Breast epithelium (tissue), 4 donors: ENCODE measurements at regions not wholly inside any gene's neighbourhood (a gene's known extent, or its start where the extent isn't known, plus 50 kb on each side); places are given as distances from the start of the nearest gene placed in this dataset.

Experiments used
- DNase-seq, 2 donors: peaks; one replicate each; pipeline ENCODE4 v3.0.0-alpha.2; 2019; ENCODE audit warnings: low spot score in 2 of 2
- H3K27ac ChIP-seq, 2 donors: fragments of 200-600 bp; sonication (generic) in 1 of 2; one replicate each; pipeline ENCODE4 v1.5.1; 2016 to 2019; ENCODE audit warnings: mild to moderate bottlenecking in 1 of 2
- H3K27me3 ChIP-seq, 2 donors: fragments of 200-600 bp; sonication (generic) in 1 of 2; one replicate each; pipeline versions ENCODE4 v1.5.1 to v1.6.0; 2017 to 2019; ENCODE audit warnings: control low read depth in 1 of 2, mild to moderate bottlenecking in 1 of 2
- H3K36me3 ChIP-seq: fragments of 200-600 bp; one replicate; pipeline ENCODE4 v1.5.1; 2019
- H3K4me1 ChIP-seq, 2 donors: fragments of 200-600 bp; sonication (generic); one replicate each; pipeline ENCODE4 v1.5.1; 2016 to 2019; ENCODE audit warnings: control low read depth in 1 of 2
- H3K4me3 ChIP-seq, 3 donors: fragments of 200-600 bp; sonication (generic); 1 replicate in 2 of 3; 2 replicates in 1 of 3; pipeline ENCODE4 v1.5.1; 2016 to 2019; ENCODE audit warnings: mild to moderate bottlenecking in 3 of 3, moderate library complexity in 2 of 3
- H3K9me3 ChIP-seq, 2 donors: fragments of 200-600 bp; sonication (generic) in 1 of 2; one replicate each; pipeline ENCODE4 v1.5.1; 2016 to 2019; ENCODE audit warnings: control low read depth in 1 of 2
- CTCF ChIP-seq, 3 donors: fragments of 450-650 bp; IDR thresholded peaks; one replicate each; pipeline ENCODE4 v1.5.1; 2016 to 2017; ENCODE audit warnings: antibody characterized with exemption in 3 of 3, mild to moderate bottlenecking in 3 of 3, moderate library complexity in 3 of 3
- POLR2A ChIP-seq: fragments of 450-650 bp; IDR thresholded peaks from one replicate; pipeline ENCODE4 v1.6.1; 2016; ENCODE audit warnings: antibody characterized with exemption, mild to moderate bottlenecking, moderate library complexity
- POLR2AphosphoS5 ChIP-seq, 3 donors: sonication (generic); formaldehyde crosslinking; IDR thresholded peaks; one replicate each; pipeline ENCODE4 v1.6.1; 2017; ENCODE audit warnings: antibody characterized with exemption in 3 of 3
- intact Hi-C: fragments of 100-400 bp; cut with DNase I; formaldehyde crosslinking; loops from one replicate; pipeline ENCODE4 v1.15.1; 2023; ENCODE audit warnings: low total_unique reads

DNA sequence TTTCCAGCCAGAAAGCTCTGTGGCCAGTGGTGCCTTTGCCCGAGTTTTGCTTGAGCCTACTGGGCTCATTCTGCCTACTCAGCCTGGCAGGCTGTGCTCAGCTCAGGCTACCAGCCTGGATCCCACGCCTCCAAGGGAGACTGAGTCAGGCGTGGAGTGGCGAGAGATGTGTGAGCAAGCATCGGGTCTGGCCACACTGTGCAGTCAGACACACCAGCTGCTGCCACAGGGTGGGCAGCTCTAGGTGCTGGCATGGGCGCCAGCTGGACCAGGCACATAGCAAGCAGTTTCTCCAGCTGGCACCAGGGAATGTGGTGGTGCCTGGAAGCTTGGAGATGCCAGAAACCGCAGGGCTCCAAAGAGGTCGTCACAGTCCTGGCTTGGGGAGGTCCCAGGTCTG is 498.5 kb upstream of the CNTN4 start:
- TF ChIP-seq CTCF (IDR thresholded peaks at IDR 0.05) (no peak), POLR2A (no peak), POLR2AphosphoS5 (IDR thresholded peaks at IDR 0.05) (no peak)
- H3K36me3 ChIP-seq = no peaks in the 10 kb centered on the region

GRCh38 chr3:1600700-1601418 is 497.8 kb upstream of the CNTN4 start:
- Histone ChIP-seq H3K4me3 (no peak overlapping the region), H3K4me1 (no peaks in the 10 kb centered on the region), H3K27ac (no peak overlapping the region), H3K9me3 (no peaks in the 10 kb centered on the region), H3K27me3 (no peaks in the 10 kb centered on the region), H3K36me3 (no peaks in the 10 kb centered on the region)
- intact Hi-C loops = no loop called here
- TF ChIP-seq POLR2A (no peak), CTCF (IDR thresholded peaks at IDR 0.05) (no peak), POLR2AphosphoS5 (IDR thresholded peaks at IDR 0.05) (no peak)
- no peak for DNase-seq

More for the DNA sequence above, 498.5 kb upstream of the CNTN4 start:
- Histone ChIP-seq H3K4me1 (no peaks in the 10 kb centered on the region), H3K9me3 (no peaks in the 10 kb centered on the region), H3K27me3 (no peaks in the 10 kb centered on the region), H3K4me3 (no peak overlapping the region), H3K27ac (no peak overlapping the region)
- intact Hi-C loops = no loop called here
- no peak for DNase-seq

- intact Hi-C loops = no loop called here
- no peak overlapping the region for H3K4me3 ChIP-seq
- TF ChIP-seq CTCF (IDR thresholded peaks at IDR 0.05) (no peak), POLR2A (no peak), POLR2AphosphoS5 (IDR thresholded peaks at IDR 0.05) (no peak)
- H3K4me1 ChIP-seq = no peaks in the 10 kb centered on the region
- H3K27ac ChIP-seq = no peak overlapping the region
- no peaks in the 10 kb centered on the region for H3K9me3 ChIP-seq
- DNase-seq = no peak
- no peaks in the 10 kb centered on the region for H3K36me3 ChIP-seq
- H3K27me3 ChIP-seq = no peaks in the 10 kb centered on the region
Measured at GRCh38 chr3:1609416-1609815, 489.2 kb upstream of the CNTN4 start.

- intact Hi-C loops = no loop called here
- no peaks in the 10 kb centered on the region for H3K9me3 ChIP-seq
- no peaks in the 10 kb centered on the region for H3K4me1 ChIP-seq
- no peaks in the 10 kb centered on the region for H3K27me3 ChIP-seq
- DNase-seq = no peak
- no peaks in the 10 kb centered on the region for H3K36me3 ChIP-seq
- TF ChIP-seq POLR2AphosphoS5 (IDR thresholded peaks at IDR 0.05) (no peak), POLR2A (no peak), CTCF (IDR thresholded peaks at IDR 0.05) (no peak)
- H3K4me3 ChIP-seq = no peak overlapping the region
- no peak overlapping the region for H3K27ac ChIP-seq
Measured at GRCh38 chr3:1611824-1612223, 486.8 kb upstream of the CNTN4 start.

GRCh38 chr3:1613962-1614361 is 484.7 kb upstream of the CNTN4 start:
- no peaks in the 10 kb centered on the region for H3K36me3 ChIP-seq
- no peak overlapping the region for H3K27ac ChIP-seq
- H3K9me3 ChIP-seq = no peaks in the 10 kb centered on the region
- no peaks in the 10 kb centered on the region for H3K27me3 ChIP-seq
- intact Hi-C loops = no loop called here
- no peak for DNase-seq
- H3K4me3 ChIP-seq = no peak overlapping the region
- no peaks in the 10 kb centered on the region for H3K4me1 ChIP-seq
- TF ChIP-seq CTCF (IDR thresholded peaks at IDR 0.05) = no peak
- TF ChIP-seq POLR2AphosphoS5 (IDR thresholded peaks at IDR 0.05) = no peak
- TF ChIP-seq POLR2A = no peak
